ENCODE measurements at regions not wholly inside any gene's neighbourhood (a gene's known extent, or its start where the extent isn't known, plus 50 kb on each side); places are given as distances from the start of the nearest gene placed in this dataset.

DNA sequence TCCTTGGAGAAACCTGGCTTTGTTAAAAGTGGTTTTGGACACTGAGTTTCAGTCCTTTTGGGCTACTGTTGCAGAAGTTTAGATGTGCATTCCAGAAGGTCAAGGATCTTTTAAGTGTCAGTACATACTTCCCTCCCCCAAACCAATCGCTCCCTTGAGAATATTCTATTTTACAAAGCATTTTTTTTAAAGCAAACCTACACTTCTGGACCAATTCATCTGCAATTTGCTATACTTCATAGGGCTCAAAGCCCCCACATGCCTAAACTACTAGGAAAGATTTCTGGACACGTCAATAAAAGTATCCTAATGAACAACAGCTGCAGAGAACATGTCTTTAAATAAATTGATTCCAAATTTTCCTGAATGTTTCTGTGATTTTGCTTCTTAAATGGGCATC lies 157.6 kb downstream of the RDH14 start:
- Histone ChIP-seq H3F3A (ENCODE audit: insufficient read depth) (no peaks in the 10 kb centered on the region), H2AFZ (ENCODE audit: low read depth, low read length, severe bottlenecking) (no peak overlapping the region), H3K27ac (ENCODE audit: low read depth, low read length) (no peak overlapping the region), H3K36me3 (ENCODE audit: low read length) (no peaks in the 10 kb centered on the region), H3K9me2 (replicated peaks; ENCODE audit: insufficient read depth, low read length) (no peaks in the 10 kb centered on the region; the same call in 1 of the 2 replicates), H3K4me2 (ENCODE audit: low read depth, low read length, poor library complexity, severe bottlenecking) (no peak overlapping the region), H3K9ac (ENCODE audit: low read length) (no peak overlapping the region), H3K79me2 (ENCODE audit: insufficient read depth, low read length) (no peaks in the 10 kb centered on the region), H3K27me3 (ENCODE audit: low read length) (no peaks in the 10 kb centered on the region), H4K20me1 (ENCODE audit: low read depth, low read length) (no peaks in the 10 kb centered on the region), H3K9me3 (ENCODE audit: insufficient read depth, low read length) (no peaks in the 10 kb centered on the region), H3K4me3 (ENCODE audit: insufficient read depth, low read length, poor library complexity, severe bottlenecking) (no peak overlapping the region)
- TF ChIP-seq EZH2phosphoT487 (conservative IDR thresholded peaks at IDR 0.05; ENCODE audit: low read length): no peak
- TF ChIP-seq, protein P1, sequence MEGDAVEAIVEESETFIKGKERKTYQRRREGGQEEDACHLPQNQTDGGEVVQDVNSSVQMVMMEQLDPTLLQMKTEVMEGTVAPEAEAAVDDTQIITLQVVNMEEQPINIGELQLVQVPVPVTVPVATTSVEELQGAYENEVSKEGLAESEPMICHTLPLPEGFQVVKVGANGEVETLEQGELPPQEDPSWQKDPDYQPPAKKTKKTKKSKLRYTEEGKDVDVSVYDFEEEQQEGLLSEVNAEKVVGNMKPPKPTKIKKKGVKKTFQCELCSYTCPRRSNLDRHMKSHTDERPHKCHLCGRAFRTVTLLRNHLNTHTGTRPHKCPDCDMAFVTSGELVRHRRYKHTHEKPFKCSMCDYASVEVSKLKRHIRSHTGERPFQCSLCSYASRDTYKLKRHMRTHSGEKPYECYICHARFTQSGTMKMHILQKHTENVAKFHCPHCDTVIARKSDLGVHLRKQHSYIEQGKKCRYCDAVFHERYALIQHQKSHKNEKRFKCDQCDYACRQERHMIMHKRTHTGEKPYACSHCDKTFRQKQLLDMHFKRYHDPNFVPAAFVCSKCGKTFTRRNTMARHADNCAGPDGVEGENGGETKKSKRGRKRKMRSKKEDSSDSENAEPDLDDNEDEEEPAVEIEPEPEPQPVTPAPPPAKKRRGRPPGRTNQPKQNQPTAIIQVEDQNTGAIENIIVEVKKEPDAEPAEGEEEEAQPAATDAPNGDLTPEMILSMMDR (IDR thresholded peaks at IDR 0.05; ENCODE audit: insufficient read depth, low read length, poor library complexity, severe bottlenecking): no peak

DNA sequence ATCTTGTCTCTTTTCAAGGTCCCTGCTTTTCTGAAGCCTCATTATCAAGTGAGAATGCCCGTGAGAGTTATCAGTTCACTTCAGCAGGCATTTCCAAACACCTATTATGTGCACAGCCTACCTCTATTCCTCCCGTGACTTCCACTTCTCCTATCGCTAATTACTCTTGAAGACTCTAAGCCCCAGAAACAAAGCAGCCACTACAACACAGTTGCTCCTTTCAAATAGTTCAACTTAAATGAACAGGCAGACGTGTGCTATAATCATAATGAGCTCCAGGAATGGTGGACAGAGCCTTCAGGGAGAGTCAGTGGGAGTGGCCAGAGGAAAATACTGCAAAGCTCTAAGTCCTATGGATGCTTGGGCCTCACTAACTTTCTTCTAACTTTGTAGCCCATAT lies 159.0 kb downstream of the RDH14 start:
- Histone ChIP-seq H4K20me1 (ENCODE audit: low read depth, low read length) (no peaks in the 10 kb centered on the region), H3K27ac (ENCODE audit: low read depth, low read length) (no peak overlapping the region), H3K79me2 (ENCODE audit: insufficient read depth, low read length) (no peaks in the 10 kb centered on the region), H3K36me3 (ENCODE audit: low read length) (no peaks in the 10 kb centered on the region), H3F3A (ENCODE audit: insufficient read depth) (no peaks in the 10 kb centered on the region), H3K27me3 (ENCODE audit: low read length) (no peaks in the 10 kb centered on the region), H3K9me3 (ENCODE audit: insufficient read depth, low read length) (no peaks in the 10 kb centered on the region), H3K4me2 (ENCODE audit: low read depth, low read length, poor library complexity, severe bottlenecking) (no peak overlapping the region), H2AFZ (ENCODE audit: low read depth, low read length, severe bottlenecking) (no peak overlapping the region), H3K9ac (ENCODE audit: low read length) (no peak overlapping the region), H3K4me3 (ENCODE audit: insufficient read depth, low read length, poor library complexity, severe bottlenecking) (no peak overlapping the region), H3K9me2 (replicated peaks; ENCODE audit: insufficient read depth, low read length) (no peaks in the 10 kb centered on the region; the same call in 1 of the 2 replicates)
- TF ChIP-seq, protein P1 (IDR thresholded peaks at IDR 0.05; ENCODE audit: insufficient read depth, low read length, poor library complexity, severe bottlenecking): no peak
- no peak for TF ChIP-seq EZH2phosphoT487 (conservative IDR thresholded peaks at IDR 0.05; ENCODE audit: low read length)

DNA sequence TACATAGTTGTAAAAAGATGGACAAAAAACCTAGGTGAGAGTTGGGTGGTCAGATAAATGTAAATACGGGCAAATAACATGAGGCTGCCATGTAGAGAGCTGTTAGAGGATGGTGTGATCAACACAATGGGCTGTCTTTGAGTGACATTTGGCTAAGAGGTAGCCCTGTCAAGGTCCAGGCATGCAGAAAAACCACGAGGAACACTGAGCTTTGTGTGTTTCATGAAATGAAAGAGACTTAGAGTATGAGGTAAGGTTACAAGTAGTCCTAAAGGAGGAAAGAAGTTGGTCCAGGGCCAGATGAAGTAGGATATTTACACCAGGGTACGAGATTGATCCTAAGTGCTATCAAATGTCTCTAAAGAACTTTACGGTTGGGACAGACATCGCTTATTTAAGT lies 160.9 kb downstream of the RDH14 start:
- H3K9me2 ChIP-seq (replicated peaks; ENCODE audit: insufficient read depth, low read length): no peaks in the 10 kb centered on the region; the same call in 1 of the 2 replicates
- H3K4me2 ChIP-seq (ENCODE audit: low read depth, low read length, poor library complexity, severe bottlenecking): no peak overlapping the region
- H3F3A ChIP-seq (ENCODE audit: insufficient read depth): no peaks in the 10 kb centered on the region
- H3K27ac ChIP-seq (ENCODE audit: low read depth, low read length): no peak overlapping the region
- H3K27me3 ChIP-seq (ENCODE audit: low read length): no peaks in the 10 kb centered on the region
- no peak overlapping the region for H3K4me3 ChIP-seq (ENCODE audit: insufficient read depth, low read length, poor library complexity, severe bottlenecking)
- H4K20me1 ChIP-seq (ENCODE audit: low read depth, low read length): no peaks in the 10 kb centered on the region
- no peak overlapping the region for H3K9ac ChIP-seq (ENCODE audit: low read length)
- H3K36me3 ChIP-seq (ENCODE audit: low read length): no peaks in the 10 kb centered on the region
- no peak overlapping the region for H2AFZ ChIP-seq (ENCODE audit: low read depth, low read length, severe bottlenecking)
- TF ChIP-seq, protein P1 (IDR thresholded peaks at IDR 0.05; ENCODE audit: insufficient read depth, low read length, poor library complexity, severe bottlenecking): no peak
- TF ChIP-seq EZH2phosphoT487 (conservative IDR thresholded peaks at IDR 0.05; ENCODE audit: low read length): no peak
- no peaks in the 10 kb centered on the region for H3K9me3 ChIP-seq (ENCODE audit: insufficient read depth, low read length)
- no peaks in the 10 kb centered on the region for H3K79me2 ChIP-seq (ENCODE audit: insufficient read depth, low read length)
